ENCODE measurements at regions not wholly inside any gene's neighbourhood (a gene's known extent, or its start where the extent isn't known, plus 50 kb on each side); places are given as distances from the start of the nearest gene placed in this dataset.

- TF ChIP-seq POLR2A (IDR thresholded peaks at IDR 0.05): no peak
- TF ChIP-seq, protein P1, sequence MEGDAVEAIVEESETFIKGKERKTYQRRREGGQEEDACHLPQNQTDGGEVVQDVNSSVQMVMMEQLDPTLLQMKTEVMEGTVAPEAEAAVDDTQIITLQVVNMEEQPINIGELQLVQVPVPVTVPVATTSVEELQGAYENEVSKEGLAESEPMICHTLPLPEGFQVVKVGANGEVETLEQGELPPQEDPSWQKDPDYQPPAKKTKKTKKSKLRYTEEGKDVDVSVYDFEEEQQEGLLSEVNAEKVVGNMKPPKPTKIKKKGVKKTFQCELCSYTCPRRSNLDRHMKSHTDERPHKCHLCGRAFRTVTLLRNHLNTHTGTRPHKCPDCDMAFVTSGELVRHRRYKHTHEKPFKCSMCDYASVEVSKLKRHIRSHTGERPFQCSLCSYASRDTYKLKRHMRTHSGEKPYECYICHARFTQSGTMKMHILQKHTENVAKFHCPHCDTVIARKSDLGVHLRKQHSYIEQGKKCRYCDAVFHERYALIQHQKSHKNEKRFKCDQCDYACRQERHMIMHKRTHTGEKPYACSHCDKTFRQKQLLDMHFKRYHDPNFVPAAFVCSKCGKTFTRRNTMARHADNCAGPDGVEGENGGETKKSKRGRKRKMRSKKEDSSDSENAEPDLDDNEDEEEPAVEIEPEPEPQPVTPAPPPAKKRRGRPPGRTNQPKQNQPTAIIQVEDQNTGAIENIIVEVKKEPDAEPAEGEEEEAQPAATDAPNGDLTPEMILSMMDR (IDR thresholded peaks at IDR 0.05): no peak
- no peak for TF ChIP-seq POLR2AphosphoS5 (IDR thresholded peaks at IDR 0.05)
- no peak for TF ChIP-seq EP300 (IDR thresholded peaks at IDR 0.05)
Measured at GRCh38 chr5:169431386-169431785, 130.4 kb upstream of the SLIT3 start.

Measured in stomach (tissue), 4 donors.